ENCODE measurements at regions not wholly inside any gene's neighbourhood (a gene's known extent, or its start where the extent isn't known, plus 50 kb on each side); places are given as distances from the start of the nearest gene placed in this dataset.

DNA sequence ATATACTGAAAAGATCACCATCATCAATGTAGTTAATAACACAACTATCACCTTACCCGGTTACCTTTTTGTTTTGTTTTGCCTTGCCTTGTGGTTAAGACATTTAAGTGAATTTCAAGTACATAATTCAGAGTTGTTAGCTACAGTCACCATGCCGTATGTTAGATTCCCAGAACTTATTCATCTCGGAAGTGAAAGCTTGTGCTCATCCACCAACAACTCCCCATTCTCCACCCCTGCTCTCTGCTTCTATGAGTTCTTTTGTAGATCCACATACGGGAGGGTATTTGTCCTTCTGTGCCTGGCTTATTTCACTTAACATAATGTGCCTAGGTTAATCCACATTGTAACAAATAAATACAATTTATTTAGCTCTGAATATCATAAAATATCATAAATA lies 182.8 kb upstream of the ADARB2 start:
- DNase-seq, result no peak

DNA sequence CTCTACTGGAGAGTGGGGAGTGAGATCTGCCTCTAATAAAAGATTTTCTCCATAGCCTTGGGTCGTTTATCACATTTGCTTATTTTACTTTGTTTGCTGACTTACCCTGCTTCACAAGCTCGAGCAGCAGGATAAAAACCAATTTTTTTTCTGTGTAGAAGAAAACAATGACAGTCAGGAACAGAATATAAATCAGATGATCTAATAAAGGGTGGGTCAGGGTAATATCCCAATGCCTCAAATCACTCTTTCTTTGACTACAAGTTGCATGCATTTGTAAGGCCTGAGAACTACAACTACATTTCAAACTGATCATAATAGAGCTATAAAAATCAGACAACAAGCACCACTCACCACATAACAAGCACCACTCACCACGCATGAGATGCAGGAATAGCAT lies 174.4 kb upstream of the ADARB2 start:
- no peak for DNase-seq

DNA sequence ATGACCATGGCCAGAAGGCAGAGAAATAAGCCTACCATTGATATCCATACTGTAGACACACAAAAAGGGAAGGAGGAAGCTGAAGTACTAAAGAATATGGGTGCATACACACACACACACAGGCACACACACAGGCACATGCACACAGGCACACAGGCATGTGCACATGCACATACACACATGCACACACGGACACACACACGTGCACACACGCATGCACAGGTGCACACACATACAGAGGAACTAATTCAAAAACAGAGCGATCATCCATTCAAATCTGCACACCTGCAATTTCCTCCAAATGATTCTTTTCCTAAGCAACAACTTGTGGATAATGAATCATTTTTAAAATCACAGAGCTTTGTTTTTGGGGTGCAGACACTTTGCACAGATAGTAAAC lies 166.7 kb upstream of the ADARB2 start:
- no peak for DNase-seq

DNA sequence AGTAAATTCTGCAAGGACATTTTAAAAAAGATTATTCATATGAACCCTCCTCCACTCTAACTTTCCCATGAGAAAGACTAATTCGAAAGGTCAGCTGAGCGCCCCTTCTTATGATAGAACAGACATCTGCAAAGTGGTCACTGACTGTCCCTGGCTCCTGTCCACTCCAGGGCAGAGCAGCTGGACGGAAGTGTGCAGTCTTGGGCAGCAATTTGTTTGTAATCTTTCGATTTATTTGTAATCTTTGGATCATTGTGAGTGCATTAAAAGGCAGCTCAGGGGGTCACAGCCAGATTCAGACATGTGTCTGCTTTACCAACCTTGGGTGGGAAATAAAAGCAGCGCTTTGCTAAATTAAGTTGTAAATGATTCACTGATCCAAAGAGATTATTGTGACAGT lies 158.8 kb upstream of the ADARB2 start:
- no peak for DNase-seq

DNA sequence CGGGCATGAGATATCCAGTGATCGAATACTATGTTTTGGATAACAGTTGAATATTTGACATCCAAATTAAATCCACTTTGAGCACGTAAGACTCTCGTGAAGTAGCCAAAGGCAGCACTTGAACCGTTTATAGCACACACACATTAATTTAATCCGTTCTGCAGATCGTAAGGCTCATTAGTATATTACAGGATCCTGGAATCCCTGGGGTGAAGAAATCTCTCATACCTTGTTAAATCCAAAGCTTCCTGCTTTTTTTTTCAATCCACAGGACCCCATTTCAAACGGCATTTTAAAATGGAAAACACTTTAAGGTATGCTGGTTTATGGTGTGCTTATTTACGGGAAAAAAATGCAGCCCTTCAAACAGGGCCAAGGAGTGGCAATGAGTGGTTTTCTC lies 158.4 kb upstream of the ADARB2 start:
- no peak for DNase-seq

DNA sequence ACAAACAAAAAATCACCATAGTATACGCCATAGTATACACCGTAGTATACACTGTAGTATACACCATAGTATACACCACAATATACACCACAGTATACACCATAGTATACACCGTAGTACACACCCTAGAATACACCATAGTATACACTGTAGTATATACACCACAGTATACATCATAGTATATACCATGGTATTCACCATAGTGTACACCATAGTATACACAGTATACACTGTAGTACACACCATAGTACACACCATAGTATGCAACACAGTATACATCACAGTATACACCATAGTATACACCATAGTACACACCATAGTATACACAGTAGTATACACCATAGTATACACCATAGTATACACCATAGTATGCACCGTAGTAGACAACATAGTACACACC lies 157.6 kb upstream of the ADARB2 start:
- no peak for DNase-seq

DNA sequence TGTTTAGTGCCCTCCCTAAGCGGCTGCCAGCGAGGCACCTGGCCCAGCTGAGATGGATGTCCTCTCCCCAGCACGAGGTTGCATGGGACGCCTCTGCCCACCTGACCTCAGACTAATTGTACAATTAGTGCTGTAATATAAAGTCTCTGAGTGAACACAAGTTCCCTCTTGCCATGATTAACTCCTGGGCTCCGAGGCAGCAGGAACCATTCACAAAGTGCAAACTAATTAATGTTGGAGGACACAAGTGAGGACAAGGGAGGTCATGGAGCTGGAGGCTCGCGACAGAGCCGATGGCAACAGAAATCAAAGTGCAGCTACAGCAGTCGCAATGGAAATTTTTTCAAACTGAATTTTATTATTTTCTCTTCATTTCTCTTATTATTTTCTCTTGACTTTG lies 156.6 kb upstream of the ADARB2 start:
- no peak for DNase-seq

DNA sequence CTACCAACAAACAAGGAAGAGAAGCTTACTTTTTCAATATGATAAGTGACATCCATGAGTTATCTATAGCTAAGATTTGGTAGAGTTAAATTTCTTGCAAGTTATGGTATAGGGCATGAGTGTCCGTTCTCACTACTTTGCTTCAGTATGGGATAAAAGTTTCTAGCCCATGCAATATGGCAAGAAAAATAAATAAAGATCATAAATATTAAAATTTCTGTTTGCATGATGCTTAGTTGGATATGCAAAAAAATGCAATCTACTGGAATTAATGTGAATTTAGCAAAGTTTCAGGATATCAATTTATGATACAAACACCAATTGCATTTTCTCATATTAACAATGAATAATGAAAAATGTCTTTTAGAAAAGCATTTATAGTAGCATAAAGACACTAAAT lies 148.7 kb upstream of the ADARB2 start:
- DNase-seq, result no peak

DNA sequence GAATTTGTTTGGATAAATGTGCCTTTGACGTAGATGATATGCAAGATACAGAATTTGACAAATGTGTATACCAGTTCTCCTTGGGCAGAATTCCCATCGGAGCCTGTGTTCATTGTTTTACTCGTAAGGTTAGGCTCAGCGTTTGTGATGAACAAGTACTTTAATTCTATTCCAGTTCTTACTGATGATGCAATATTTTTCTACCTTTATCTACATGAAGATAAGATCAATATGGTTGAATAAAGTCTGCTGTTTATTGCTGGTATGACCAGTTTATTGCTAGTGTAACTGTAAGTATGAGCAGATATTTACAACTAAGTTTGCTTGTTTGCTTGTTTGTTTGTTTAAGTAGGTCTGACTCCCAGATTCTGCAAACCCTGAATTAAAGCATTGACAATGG lies 145.4 kb upstream of the ADARB2 start:
- DNase-seq, result no peak

DNA sequence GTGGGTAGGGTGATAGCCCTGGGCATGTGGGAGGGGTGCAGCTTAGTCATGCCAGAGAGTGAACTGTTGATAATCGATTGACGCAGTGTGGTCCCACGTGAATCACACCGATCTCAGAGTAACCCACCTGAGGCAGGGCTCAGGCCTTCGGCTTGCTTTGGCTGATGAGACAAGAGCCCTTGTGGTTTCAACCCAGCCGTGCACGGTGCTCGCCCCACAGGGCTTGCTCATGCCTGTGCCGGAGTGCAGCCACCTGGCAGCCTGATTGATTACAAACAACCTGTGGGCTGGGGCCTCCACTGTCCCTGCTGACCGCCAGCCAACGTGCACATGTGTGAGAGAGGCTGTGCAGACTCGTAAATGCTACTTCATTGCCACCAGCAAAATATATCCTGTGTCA lies 144.9 kb upstream of the ADARB2 start:
- DNase-seq, result no peak

DNA sequence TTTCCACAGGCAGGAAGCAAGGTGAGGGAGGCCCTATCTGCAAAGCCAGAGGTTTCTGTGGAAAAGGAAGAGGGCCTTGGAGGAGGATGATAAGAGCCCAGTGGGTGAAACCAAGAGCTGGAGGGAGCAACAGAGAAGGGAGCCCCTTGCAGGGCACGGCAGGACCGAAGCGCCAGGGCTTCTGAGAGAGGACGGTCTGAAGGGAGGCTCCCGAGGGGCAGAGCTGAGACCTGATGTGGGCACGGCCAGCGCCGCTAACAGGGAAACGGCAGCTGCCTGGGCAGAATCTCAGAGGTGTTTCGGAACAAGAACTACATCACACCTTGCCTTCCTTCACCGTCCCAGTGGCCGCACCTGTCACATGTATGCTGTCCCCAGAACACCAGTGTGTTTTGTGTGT lies 144.3 kb upstream of the ADARB2 start:
- DNase-seq, result no peak

DNA sequence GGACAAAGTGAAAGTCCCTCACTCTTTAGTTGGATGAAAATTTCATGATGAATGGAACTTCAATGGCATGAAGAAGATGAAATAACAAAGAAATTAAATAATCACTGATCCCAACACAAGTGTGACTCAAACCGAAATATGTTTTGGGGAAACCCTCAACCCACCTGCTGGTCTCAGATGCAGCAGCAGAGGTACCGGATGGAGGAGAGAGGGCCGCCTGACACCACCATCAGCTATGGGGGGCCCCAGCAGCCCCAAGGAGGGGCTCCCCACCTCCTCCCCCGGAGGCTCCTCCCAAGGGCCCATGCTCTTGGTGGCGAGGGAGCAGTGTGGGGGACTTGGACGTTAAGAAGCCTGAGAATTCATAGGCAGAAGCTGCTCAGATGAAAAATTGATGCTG lies 137.2 kb upstream of the ADARB2 start:
- DNase-seq, result no peak

DNA sequence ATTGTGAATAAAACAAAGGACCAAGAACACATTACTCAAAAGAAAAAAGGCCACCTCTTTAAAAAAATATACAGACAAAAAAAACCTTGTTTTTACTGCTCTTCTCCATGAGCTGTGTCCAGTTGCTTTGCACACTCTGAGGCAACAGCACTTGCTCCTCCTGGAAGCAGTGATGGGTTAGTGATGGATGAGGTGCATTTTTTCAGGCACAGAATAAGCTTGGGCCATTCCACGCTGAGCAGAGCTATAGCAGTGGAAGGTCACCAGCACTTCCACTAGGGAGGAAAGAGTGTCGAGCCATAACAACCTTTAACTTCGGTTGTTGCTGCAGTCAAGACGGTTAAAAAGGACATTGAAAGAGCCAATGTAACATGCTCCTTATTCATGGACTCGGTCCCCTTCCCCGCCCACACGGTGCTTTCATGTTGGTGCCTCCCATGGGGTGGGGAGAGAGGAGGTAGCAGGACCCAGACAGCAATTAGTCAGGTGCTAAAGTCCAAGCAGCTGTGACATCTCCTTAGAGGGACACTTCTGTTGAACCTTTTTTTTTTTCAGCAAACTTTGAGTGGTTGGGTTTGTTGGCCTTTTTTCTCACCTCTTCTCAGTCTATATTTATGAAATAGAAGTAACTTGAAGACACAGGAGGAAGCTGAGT lies 136.5 kb upstream of the ADARB2 start:
- no peak for DNase-seq

DNA sequence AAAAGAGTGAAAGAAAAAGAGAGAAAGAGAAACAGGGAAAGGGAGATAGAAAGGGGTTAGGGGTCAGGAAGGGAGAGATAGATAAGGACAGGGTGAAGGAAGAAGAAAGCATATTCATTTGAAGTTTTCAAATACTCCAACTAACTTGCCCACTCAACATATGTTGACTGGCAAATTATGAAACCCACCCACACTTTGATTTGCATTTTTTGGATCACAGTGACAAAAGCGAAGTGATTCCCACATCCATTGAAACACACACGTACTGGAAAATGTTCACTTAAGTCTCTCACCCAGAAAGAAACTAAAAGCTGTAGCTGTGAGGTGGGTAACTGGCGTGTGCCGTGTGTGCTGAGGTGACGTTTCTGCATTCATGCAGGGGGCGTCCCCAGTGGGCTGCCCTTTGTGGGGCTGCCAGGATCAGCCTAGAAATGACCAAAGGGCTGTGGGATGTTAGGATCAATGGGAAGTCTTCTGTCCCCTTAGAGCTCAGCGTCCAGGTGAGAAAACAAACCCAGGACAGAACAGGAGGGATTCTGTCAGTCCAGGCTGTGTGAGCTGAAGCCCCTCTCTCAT lies 134.9 kb upstream of the ADARB2 start:
- no peak for DNase-seq

DNA sequence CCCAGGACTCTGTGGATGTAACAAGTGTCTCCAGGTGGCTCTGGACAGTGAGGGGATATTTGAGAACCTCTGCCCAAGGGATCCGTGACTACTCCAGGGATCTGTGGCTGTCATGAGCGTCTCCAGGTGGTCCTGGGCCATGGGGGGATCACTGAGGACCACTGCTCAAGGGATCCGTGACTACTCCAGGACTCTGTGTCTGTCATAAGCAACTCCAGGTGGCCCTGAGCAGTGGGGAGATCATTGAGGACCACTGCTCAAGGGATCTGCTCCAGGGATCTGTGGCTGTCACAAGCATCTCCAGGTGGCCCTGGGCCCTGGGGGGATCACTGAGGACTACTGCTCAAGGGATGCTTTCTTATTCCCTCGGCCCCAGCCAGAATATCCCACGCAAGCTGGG lies 133.2 kb upstream of the ADARB2 start:
- DNase-seq, result no peak

DNA sequence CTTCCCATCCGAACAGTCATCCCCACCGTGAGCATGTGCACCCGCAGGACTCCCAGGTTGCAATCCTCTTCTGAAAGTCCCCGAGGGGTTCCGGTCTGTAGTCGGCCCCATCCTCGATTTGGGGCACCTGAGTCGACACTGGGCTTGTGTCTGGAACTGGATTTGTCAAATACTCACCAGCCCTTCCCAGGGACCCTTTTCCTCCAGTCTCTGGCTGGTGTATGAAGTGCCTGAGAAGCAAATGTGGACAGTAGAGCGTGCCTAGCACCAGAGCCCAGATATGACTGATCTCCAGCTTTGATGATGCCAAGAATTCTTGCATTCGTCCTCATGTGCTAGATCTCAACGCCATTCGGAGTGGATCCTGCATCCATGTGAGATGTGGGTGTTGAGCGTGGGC lies 132.5 kb upstream of the ADARB2 start:
- DNase-seq, result no peak

DNA sequence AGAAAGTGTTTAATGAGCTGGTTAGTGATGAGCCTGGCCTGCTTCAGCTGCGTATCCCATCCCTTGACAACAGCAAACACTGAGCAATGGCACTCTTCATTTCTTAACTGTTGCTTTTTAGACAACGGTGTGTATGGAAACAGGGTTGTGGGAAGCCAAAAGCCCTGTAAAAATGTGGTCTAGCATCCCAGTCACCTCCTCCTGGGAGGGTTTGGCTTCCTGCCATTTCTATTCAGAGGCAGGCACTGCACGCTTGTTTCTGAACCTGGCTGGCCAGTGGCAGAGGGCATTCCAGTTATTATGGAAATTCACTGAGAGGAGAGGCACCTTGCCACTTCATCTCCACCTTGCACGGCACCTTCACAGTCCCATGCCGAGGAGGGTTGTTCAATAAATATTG lies 123.0 kb upstream of the ADARB2 start:
- DNase-seq, result no peak

DNA sequence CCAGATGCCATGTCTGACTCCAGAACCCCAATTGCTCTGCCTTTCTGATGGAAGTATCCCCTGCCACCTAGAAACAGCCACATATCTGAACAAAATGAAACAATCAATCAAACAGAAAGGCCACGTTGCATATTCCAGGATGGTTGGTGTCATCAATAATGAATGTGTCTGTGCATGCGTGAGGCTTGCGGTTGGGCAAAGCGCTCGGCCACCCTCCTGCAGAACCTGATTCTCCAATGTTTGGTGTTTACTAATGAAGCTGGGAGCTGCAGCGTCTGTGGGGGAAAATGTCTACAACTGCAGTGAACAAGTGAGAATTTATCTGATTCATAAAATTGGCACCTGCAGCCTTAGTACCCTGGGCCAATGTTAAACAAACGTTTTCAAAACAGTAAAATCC lies 121.2 kb upstream of the ADARB2 start:
- no peak for DNase-seq

DNA sequence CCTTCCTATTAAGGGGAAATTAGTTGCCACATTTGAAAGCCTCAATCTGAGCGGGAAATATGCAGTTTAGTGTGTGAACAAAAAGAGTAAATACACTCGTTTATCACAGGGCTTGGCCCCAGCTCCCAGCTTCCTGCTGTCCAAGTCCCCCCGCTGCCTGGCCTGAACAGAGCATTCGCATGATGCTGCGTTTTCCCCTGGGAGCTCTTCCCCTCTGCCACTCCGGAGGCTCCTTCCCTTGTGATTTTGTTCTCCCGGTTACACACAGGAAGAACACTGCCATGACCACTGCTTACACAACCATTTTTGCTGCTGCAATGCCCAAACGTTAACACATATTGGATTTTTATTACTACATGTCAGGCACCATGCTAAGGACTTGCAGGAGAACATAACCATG lies 120.7 kb upstream of the ADARB2 start:
- no peak for DNase-seq

DNA sequence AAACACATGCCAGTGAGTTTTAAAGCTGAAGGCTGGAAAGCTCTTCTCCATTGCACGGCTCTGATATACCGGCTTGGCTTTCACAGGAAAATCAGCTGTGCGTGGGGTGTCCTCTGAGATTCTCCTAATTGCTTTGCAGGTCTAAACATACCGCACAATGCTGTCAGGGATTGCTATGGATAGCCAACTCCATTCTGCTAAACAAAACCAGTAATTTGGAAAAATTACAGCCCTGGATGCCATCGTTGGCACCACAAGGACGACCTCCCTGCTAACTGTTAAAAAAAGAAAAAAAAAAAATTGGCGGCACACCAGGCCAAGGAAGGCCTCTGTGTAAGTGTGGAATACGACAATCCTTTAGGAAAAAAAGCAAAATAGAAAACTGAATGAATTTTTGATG lies 118.6 kb upstream of the ADARB2 start:
- no peak for DNase-seq

DNA sequence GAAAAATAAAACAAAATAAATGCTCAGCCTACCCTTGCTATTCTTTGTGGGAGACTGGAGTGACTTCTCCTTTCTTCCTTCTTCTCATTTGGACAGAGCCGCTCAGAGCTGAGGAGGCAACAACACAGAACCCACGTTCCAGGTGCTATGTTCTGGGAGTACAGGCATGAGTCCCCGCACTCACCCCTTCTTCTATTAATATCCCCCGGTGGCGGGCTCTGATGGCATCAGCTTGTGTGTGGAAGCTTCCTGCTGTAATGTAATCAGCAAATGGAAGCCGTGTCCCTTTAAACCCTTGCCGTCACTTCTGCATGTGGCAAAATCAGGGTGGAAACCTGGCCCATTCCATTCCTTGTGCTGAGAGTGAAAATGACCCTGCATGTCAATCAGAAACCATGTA lies 116.9 kb upstream of the ADARB2 start:
- DNase-seq, result no peak

DNA sequence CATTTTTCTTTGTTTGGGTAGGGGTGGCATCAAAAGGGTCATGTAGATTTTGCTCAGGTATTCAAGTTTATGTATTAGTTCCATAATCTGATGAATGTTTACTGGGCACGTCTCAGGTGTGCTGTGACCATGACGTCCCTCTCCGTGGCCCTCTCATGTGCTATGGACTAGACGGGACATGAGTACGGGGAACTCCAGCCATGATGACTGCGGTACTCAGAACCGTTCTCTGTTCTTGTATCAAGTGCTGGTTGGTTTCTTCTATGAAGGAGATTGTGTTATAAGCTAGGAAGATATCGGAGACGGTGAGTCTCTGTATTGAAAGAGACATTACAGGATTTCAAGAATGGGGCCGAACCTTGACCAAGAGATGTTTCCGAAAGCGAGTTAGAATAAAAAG lies 116.5 kb upstream of the ADARB2 start:
- no peak for DNase-seq

DNA sequence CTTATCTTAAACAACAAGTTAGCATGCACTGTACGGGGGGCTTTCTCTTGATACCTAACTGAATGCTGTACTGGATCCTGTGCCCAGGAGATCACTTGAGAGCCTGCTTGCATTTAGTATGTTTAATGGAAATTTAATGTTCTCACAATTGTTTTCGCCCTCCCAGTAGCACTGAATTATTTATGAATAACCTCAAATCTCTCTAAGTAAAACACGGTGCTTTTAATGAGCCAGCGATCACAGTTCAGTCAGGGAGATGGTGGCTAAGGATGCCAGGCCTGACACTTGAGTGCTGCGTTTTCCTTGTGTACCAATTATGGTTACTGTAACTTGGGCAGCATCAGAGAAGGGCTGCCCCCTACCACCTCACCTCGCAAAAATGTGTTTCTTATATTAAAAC lies 115.5 kb upstream of the ADARB2 start:
- no peak for DNase-seq

DNA sequence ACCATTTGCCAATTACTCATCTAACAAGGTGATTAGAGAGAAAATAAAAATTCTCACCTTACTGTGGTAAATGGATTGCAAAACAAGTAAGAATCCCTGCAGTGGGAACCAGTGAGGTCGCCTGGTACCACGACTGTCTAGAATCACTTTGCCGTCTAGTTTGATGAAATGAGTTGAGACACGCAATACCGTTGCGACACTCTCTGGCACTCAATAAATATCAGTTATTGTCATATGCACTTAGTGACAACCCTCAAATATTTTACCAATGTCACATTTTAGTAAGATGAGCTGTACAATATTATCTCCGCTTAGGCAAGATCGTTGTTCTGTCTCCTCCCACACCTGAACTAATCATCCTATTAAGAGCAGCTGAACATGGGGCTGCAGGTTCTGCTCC lies 114.4 kb upstream of the ADARB2 start:
- no peak for DNase-seq

DNA sequence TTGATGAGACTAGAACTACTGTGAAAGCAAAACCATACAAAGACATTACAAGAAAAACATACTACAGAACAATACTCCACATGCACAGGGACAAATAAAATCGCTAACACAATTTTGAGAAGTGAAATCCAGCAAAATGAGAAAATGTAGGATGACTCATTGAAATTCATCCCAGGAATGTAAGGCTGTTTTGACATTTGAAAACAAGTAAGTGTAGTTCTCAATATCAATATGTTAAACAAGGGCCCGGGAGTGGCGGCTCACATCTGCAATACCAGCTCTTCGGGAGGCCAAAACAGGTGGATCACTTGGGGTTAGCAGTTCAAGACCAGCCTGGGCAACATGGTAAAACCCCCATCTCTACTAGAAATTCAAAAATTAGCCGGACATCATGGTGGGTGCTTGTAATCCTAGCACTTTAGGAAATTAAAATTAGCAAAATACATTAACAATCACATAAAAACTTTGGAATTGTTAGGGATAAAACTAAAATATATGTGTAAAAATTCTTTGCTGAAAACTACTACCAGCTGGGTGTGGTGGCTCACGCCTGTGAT lies 113.7 kb upstream of the ADARB2 start:
- no peak for DNase-seq

Data from stimulated activated CD4-positive, alpha-beta T cell treated with anti-CD3 and anti-CD28 coated beads, Interleukin-4, amount 100 ng/mL, for 24 hours (primary cell).